COLO668 (cell line): ENCODE measurements at regions not wholly inside any gene's neighbourhood (a gene's known extent, or its start where the extent isn't known, plus 50 kb on each side); places are given as distances from the start of the nearest gene placed in this dataset.

Source experiments
- DNase-seq: peaks from one replicate; lab custom pipeline; 2025; ENCODE audit not compliant: unreplicated experiment; lab: John Stamatoyannopoulos, UW

DNA sequence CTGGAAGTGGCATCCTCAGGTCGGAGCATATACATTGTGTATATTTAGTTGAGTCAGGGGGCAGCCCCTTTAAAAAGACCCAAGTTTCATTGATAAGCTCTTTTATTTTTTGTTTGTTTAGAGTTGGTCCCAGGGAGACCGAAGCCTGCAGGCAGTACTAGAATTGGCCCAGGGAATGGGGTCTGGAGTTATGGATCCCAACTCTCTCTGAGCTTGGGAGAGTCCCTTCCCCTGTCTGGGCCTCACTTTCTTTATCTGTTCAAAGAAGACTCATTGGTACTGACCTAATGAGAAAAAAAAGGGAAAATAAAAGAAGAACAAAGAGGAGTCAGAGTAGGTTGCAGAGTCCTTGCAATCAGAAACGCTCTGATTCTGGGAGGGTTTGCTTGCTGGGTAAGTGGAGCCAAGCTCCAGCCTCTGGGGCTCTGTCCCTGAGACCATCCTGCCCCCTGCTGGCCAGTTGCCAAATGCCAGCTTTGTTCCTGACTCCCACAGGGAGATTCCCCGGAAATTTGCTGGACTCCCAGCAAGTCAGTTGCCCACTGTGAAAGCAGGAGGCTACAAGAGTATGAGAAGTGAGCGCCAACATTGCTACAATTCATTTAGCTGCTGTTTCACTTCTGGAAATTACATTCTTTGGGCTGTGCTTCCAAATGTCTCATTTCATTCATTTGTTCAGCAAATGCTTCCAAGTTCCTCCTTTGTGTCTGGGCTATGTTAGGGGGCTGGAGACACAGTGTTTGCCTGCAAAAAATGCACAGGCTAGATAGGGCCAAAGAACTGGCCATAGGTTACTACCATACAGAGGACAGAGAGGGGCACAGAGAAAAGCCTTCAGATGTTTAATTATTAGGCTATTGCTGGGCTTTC is 156.2 kb downstream of the MELK start:
- peak; percentile 78 for DNase-seq

DNA sequence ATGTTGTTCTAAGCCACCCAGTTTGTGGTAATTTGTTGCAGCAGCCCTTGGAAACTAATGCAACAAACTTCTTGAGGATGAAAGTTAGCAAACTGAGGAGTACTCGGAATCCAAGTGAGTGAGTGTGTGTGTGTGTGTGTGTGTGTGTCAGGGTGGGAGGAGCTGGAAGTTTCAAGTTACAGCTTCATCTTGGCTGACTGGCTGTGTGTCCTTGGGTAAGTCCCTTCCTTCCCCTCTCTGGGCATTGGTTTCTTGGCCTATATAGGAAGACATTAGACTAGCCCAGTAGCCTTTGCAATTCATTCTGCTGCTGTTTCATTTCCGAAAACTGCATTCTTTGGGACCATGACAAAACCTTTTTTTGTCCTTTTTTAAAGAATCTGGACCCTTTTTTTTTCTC is 157.2 kb downstream of the MELK start:
- no peak for DNase-seq

DNA sequence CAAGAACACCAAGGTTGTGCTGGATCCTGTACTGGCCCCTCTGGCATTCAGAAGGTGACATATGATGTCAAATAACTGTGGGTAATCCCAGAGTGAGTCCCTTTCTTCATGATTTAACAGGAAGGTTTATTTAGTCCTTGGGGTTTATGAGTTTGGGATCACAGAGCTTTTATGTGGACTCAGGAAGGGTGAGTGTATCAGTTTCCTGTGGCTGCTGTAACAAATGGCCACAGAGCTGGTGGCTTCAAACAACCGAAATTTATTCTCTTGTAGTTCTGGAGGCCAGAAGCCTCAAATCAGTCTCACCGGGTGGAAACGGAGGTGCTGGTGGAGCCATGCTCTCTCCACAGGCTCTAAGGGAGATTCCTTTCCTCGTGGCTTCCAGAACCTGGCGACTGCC is 157.7 kb downstream of the MELK start:
- no peak for DNase-seq

DNA sequence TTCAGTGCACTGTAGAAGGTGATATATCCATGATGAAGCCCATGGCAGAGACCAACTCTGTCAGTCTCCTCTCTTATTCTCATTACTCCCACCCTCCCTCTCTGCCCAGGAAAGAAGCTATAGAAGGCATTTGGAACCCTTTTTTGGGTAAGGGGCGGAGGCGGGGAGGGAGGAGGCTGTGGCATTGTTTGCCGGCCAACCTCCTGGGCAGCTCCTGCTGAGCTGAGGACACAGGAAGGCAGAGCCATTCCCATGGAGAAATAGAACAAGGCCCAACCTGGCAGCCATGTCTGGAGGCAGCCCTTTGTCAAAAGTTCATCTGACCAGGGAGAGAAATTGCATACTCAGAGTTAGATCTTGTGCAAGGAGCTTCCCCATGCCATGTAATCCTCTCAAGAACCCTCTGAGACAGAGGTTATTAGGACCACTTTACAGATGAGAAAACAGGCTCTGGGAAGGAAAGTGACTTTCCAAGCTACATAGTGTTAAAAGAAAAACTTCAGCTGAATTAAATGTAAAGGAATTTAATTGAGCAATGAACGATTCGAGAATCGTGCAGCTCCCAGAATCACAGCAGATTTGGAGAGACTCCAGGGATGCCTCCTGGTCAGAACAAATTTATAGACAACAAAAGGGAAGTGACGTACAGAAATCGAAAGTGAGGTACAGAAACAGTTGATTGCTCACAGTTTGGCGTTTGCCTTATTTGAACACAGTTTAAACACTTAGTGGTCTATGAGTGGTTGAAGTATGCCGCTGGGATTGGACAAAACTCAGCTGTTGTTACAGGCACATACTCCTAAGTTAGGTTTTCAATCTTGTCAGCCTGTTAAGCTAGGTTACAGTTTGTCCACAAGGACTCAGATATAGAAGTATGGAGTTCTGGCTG is 158.6 kb downstream of the MELK start:
- DNase-seq = no peak

DNA sequence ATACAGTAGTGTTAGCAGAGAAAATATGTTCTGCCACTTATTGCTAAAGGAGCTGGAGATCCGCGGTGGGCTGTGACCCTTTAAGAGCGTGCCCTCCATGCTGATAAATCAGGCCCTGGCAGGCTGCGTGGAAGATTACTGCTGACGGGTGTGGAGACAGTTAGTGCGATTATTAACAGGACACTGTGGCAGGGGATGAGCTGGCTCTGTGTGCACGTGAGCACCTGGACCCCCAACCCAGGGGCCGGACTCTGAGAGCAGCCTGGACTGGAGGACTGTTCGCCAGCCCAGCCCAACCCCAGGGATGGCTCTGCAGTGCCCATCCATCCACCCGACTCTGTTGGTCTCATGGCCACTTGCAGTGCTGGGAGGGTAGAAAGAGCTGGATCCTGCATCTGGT is 162.0 kb downstream of the MELK start:
- DNase-seq = no peak

DNA sequence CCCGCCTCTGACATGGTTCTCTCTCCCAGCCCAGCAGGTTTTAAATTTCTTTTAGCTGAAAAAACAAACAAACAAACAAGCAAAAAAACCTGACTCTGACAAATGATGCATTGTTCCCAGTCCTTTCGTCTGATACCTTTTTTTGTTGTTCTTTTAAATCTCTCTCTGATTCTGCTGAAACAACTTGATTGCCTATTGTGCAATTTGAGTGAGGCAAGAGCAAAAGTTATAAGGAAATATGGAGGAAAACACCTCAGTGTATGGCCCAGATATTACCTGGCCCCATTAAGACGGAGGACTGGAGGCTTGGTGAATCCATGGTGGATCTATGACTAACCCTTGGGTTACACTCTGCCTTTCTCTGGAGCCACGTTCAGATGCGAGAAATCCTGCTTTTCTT is 164.0 kb downstream of the MELK start:
- DNase-seq = no peak

DNA sequence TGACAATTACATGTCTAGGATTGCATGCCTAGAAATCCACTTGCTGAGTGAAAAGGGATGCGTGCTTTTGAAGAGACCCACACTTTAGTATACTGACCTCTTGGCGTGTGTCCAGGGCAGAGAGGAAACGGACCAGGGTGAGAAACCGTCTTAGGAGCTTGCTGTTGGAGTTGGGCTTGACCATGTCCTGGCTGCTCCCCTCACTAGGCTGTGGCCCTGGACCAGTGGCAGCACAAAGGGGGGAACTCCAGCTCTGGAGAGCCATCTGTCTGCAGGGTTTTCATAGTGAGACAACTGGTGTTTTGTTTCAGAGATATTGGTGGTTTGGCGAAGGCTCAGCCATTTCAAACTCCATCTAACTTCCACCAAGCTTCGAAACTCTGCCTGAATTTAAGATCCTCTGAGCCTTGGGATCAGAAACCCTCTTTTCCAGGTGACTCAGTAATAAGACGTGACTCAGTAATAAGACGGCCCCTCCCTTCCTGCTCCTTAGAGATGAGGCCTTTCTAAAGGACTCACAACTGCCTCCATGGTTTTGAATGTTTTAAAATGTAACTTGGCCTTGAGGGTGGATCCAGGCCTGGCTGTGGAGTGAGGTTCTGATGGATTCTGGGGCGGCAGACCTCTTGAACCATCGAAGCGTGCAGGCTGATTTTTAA is 165.8 kb downstream of the MELK start:
- DNase-seq = no peak

DNA sequence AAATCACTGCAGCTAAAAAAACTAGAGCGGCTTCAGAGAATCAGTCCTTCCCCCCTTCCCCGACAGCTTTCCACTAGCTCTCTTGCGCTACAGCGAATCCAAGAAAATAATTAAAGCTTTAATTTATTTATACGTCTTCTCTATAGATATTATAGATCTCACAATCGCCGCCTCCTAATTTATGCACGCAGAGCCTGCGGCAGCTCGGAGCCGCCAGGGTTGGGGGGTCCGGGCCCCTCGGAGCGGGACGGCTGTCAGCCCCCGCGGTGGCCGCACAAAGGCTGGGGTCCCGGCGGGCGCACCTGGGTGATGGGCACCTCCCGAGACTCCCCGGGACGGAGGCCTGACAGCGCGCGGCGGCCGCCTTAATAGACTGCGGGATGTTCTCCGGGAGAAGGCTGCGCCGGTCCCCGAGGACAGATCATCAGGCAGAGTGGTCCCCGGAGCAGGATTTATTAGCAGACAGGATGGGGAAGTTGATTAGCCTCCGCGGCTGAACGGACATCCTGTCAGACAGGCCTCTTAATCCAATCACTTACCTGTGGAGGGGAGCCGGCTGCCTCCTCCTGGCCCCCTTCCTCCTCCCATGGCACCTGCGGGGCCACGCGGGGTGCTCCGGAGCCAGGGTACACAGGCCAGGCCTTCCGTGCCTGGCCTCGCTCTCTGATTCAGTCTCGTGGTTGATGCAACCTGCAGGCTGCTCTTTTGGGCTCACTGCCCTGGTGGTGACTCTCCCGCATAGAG is 166.8 kb downstream of the MELK start:
- no peak for DNase-seq

DNA sequence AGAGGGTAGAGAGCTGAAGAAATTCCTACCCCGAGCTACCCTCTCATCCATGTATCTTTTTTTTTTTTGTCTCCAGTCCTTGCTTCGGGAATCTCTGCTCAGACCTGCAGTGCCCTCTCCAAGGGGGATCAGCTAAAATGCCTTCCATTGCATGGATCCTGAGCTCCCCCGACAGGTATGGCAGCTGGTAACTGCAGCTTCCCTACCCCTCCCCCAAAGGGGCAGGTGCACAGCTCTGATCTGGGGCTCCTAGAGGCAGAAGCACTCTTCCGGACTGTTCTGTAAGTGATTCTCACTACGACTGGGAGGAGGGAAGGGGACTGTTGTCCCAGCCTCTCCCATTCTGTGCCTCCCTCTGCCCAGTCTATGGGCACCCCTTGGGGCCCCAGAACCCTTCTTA is 169.6 kb downstream of the MELK start:
- DNase-seq = peak; percentile 46

DNA sequence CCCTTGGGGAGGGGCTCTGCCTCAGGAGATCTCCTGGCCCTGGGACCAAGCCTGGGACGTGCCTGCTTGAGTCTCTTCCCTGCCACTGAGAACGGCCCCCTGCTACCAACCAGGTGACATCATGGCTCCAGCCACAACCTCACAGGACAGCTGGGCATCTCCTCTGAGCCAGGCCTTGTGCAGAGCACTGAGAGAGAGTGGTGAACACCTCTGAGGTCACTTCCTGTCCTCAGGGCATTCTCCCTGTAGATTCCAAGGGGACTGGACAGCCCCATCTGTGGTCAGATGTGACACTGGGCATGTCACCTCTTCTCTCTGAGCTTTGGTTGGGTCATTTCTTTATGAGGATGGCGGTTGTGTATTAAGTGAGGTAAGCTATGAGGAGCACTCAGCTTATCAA is 172.0 kb downstream of the MELK start:
- peak; percentile 11 for DNase-seq

DNA sequence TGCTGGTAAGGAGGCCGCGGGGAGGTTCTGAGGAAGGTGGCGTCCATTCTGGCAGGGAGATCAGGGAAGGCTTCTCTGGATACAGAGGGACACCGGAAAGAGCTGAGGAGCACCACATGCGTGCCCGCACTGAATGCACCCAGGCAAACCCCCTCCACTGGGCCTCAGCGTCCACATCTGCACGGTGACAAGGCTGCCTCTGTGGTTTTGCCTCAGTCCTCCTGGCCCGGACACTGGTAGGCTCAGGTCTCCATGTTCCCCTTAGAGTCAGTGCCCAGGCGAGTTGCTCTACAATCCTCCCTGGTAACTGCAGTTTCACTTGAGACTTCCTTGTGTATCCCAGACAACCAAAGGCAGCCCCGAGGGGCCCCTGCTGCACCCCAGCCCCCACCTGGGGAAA is 173.3 kb downstream of the MELK start:
- DNase-seq = no peak

DNA sequence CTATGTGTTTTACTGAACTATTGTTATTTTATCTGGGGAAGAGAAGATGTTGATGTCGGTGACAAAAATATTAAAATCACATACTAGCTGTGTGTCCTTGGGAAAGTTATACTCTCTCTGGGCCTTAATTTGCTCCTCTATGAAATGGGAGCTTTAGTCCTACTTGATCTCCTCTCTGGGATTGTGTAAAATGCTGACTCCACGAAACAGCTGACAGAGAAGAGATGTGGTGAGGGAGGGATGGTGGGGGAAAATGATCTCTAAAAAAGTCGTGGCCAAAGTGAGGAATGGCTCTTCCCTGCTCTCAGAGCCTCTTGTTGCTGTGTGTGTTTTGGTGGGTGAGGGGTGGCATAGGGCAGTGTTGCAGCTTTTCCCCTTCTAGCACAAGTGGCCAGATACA is 173.7 kb downstream of the MELK start:
- DNase-seq = no peak

DNA sequence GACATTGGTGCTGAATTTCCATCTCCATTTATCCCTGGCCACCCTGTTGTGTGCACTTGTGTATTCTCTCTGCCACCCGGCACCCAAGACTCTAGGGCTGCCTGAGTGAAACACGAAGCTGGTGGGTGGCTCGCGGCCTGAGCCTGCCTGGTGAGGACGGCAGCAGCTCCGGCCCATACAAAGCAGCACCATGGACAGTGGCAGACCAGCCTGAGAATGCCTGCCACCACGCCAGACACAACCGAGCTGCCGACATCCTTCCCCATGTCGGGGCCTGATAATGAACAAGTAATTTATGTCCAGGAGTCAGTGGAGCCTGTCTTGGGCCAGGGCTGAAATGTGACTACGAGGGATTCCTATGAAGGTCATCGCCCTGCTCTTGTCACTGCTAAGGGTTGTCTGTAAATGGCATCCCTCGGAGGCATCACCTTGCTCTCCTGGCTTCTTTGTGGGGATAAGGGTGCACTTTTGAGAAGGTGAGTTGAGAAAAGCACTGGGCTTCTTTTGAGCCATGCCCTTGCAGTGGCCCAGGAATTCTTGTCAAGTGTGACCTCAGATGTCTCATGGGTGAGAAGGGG is 175.7 kb downstream of the MELK start:
- DNase-seq = no peak

DNA sequence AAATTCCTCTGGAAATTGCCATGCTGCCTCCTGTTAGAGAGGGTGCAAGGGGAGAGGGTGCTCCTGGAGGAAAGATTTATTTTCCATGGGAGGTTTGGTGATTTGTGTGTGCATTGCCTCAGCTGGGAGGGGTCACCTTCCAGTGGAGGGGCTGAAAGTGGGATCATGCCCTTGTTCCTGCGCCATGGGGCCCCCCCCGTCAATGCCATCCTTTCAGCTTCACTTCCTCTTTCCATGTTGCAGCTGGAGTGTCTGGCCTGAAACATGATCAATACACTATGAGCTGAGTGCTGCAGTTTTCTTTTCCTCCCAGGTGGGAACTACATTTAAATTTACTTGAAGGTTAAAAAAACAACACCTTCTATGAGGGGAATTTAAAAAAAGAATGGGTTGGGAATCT is 176.8 kb downstream of the MELK start:
- no peak for DNase-seq

DNA sequence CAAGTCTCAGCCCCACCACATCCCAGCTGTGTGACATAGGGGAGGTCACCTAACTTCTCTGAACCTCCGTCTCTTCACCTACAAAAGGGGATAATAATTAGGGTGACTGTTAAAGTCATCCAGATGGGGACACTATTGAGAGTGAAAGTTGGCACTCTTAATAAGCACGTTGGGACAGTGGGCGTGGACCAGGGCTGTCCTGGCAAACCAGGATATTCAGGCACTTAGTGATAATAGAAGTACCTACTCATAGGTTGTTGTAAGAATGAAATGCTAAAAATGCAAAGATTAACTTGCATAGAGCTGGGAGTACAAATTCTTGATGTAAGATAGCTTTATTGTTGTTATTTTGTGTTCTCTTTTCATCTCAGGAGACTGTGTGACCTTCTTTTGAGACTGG is 177.9 kb downstream of the MELK start:
- DNase-seq = no peak

DNA sequence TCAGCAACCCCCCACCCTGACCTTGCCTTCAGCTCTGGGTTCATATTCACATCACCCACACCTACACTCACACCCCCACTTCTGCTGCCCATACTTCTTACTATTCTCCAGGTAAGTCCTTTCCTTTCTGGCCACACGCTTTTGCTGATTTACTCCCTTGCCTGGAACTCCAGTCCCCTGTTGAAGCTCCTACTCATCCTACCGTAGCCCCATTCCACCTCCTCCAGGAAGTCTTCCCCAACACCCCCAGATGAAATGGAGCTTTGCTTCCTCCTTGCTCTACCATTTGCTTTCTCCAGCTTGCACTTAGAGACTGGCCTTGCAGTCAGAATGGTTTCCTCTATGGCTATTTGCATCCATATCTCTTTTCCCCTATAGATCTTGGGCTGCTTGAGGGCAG is 182.3 kb downstream of the MELK start:
- DNase-seq = no peak

DNA sequence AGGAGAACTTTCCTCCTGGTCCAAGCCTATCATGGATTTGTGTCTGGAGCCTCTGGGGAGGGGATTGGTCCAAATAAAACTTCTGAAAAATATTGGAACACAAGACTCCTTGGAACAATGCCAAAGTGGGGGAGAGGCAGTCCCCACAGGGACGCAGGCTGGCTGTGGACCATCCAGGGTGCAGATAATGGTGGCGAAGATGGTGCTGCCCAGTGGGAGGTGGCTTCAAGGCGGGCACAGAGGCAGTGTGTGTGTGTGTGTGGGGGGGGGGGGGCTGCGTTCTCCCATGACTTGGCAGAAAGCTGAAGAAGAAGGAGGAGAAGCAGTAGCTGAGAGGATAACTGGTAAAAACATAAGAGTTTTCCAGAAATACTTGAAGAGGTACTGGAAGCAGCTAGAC is 186.4 kb downstream of the MELK start:
- DNase-seq = no peak

DNA sequence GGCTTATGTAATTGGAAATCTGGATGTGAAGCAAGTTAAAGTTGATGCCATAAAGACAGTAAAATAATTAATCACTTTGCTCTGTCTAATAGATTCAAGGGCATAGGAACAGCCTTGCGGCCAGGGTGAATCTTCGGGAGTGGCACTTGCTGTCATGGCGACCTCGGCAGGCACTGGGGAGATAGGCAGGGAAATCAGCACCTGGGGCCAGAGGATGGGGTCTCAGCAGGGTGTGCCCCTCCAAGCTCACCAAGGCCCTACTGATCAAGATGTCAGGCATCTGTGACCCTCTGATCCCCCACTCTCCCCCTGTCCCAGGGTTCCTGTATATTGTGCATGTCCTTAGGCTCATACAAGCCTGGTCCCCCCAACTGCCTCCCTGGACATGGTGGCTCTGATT is 187.3 kb downstream of the MELK start:
- DNase-seq = no peak

DNA sequence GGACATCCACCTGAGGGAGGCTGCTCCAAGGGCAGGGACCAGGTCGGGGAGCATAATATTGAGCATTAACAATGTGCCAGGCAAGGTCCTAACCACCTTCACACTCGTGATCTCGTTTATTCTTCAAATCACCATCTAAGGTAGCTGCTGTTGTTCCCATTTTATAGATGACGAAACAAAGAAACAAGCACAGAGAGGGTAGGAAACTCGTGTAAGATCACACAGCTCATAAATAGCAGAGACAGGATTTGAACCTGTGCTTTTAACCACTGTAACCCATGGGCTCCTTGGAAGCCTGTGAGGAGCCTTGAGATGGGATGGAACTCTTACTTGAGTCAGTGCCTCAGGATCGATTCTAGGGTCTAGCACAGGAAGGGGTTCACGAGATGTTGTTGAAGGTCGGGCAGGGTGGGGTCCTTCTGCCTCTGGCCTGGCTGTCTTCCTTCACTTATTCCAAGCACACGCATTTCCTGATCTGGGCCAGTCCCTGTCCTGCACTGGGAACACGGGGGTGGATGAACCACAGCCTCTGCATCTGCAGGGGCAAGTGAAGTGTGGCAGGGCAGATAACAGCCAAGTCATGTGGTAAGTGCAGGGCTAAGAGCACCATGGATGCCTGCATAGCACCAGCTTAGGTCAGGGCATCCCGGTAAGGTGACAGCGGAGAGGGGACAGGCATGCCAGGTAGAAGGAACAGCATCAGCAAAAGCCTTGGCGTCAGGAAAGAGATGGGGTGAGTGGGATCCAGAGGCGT is 188.1 kb downstream of the MELK start:
- DNase-seq = no peak

DNA sequence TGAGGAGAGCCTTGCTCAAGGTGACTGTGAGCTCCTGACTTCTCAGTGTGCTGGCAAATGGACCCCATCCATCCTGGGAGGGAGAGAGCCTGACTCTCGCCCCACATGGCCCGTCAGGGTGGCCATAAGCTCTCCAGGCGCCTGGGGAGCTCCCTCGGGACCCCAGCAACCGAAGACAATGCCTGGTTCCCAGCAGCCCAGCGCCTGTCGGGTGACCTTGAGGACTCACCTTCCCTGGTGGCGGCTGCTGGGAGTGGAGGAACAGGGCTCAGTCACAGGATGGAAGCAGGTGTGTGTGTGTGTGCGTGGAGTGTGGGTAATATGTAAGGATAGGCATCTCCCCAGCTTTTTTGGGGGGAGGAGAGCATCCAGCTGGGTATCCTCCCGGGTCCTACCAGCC is 190.3 kb downstream of the MELK start:
- peak; percentile 15 for DNase-seq
